GM19240 (cell line): ENCODE measurements at regions not wholly inside any gene's neighbourhood (a gene's known extent, or its start where the extent isn't known, plus 50 kb on each side); places are given as distances from the start of the nearest gene placed in this dataset.

Experiments used
- DNase-seq: peaks from one replicate; pipeline ENCODE4 v3.0.0; 2011; ENCODE audit warnings: low spot score; ENCODE audit not compliant: insufficient read length

GRCh38 chr9:84450029-84450428 is 109.5 kb upstream of the SLC28A3 start:
- DNase-seq: no peak

GRCh38 chr9:84456527-84456926 is 116.0 kb upstream of the SLC28A3 start:
- DNase-seq: no peak

GRCh38 chr9:84460695-84461094 is 120.1 kb upstream of the SLC28A3 start:
- no peak for DNase-seq

GRCh38 chr9:84463272-84463671 is 122.7 kb upstream of the SLC28A3 start:
- no peak for DNase-seq

- DNase-seq: no peak
Observed at GRCh38 chr9:84466580-84467285, 126.2 kb upstream of the SLC28A3 start.

GRCh38 chr9:84471816-84472215 is 131.3 kb upstream of the SLC28A3 start:
- no peak for DNase-seq

GRCh38 chr9:84478996-84479395 is 138.4 kb upstream of the SLC28A3 start:
- no peak for DNase-seq

- DNase-seq: no peak
Observed at GRCh38 chr9:84480071-84480470, 139.5 kb upstream of the SLC28A3 start.

- DNase-seq: no peak
Observed at GRCh38 chr9:84481231-84481630, 140.7 kb upstream of the SLC28A3 start.

GRCh38 chr9:84481636-84482218 is 141.2 kb upstream of the SLC28A3 start:
- DNase-seq: no peak

- no peak for DNase-seq
Observed at GRCh38 chr9:84482607-84483006, 142.0 kb upstream of the SLC28A3 start.

- no peak for DNase-seq
Observed at GRCh38 chr9:84484172-84484571, 143.6 kb upstream of the SLC28A3 start.

- no peak for DNase-seq
Observed at GRCh38 chr9:84485539-84485938, 145.0 kb upstream of the SLC28A3 start.

- DNase-seq: no peak
Observed at GRCh38 chr9:84486663-84487062, 146.1 kb upstream of the SLC28A3 start.

GRCh38 chr9:84490206-84490841 is 149.8 kb upstream of the SLC28A3 start:
- no peak for DNase-seq

GRCh38 chr9:84490842-84491325 is 150.3 kb upstream of the SLC28A3 start:
- no peak for DNase-seq

GRCh38 chr9:84492366-84493159 is 152.0 kb upstream of the SLC28A3 start:
- DNase-seq: no peak

- DNase-seq: no peak
Observed at GRCh38 chr9:84493284-84493947, 152.9 kb upstream of the SLC28A3 start.

GRCh38 chr9:84499969-84500582 is 159.5 kb upstream of the SLC28A3 start:
- no peak for DNase-seq

GRCh38 chr9:84500826-84501225 is 160.3 kb upstream of the SLC28A3 start:
- DNase-seq: no peak

- no peak for DNase-seq
Observed at GRCh38 chr9:84501587-84501986, 161.0 kb upstream of the SLC28A3 start.
